GM18517 (cell line): ENCODE measurements at regions not wholly inside any gene's neighbourhood (a gene's known extent, or its start where the extent isn't known, plus 50 kb on each side); places are given as distances from the start of the nearest gene placed in this dataset.
A peak's percentile ranks its signal among the peaks of the same experiment; 100 is the strongest.

Experiments
- ATAC-seq: cut with Tn5 transposase; IDR thresholded peaks from one replicate; pipeline ENCODE4 v1.9.1; 2021; ENCODE audit warnings: mild to moderate bottlenecking, moderate library complexity; ENCODE audit not compliant: unreplicated experiment

DNA sequence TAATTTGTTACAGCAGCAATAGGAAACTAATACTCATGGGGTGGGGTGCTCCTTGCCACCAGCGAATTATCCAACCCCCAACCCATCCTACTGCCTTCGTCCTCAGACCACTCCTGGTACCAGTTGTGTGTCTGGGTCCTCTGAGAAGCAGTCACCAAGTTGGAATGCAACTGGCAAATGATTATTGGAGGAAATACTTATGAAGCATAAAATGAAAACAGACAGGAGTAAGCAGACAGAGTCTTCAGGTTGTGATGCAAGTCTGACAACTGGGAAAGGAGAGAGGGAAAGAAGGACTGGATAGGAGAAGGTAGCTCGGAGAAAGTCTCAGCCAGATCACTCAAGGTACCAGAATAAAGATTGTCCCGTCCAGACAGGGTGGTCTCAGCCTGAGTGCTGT, 181.1 kb upstream of the ARID2 start:
- ATAC-seq = no peak

DNA sequence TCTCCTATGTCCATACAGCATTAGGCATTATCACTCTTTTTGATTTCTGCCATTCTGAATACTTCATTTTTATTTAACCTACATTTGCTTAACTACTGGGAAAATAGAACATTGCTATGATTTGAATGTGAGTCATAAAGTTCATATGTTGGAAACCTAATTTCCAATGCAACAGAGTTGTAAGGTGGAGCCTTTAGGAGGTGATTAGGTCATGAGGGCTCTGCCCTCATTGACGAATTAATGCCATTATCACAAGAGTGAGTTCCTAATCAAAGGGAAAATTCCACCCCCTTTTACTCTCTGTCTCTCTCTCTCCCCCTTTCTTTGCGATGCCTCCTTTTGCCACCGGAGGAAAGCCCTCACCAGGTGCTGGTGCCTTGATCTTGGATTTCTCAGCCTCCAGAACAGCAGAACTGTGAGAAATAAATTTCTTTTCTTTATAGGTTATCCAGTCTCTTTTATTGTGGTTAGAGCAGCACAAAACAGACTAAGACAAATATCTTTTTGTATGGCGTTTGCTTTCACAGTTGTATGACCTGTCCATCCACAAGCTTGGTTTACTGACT, 180.1 kb upstream of the ARID2 start:
- no peak for ATAC-seq

DNA sequence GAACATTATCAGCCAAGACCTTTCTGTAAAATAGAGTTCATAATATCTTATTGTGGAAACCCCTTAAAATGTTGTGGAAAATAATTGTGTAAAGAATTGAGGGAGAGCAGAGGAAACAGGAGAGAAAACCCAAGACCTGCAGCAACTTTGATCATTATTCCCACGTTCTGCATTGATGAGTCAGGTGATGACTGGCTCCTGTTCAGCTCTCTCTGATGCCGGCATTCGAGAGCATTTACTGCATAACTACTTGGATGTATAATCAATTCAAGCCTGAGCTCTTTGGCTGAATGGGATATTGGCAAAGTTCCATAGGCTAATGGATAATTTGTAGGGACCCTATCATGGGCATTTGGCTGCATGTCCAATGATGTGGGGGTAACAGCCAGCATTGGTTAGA, 176.3 kb upstream of the ARID2 start:
- ATAC-seq = no peak

DNA sequence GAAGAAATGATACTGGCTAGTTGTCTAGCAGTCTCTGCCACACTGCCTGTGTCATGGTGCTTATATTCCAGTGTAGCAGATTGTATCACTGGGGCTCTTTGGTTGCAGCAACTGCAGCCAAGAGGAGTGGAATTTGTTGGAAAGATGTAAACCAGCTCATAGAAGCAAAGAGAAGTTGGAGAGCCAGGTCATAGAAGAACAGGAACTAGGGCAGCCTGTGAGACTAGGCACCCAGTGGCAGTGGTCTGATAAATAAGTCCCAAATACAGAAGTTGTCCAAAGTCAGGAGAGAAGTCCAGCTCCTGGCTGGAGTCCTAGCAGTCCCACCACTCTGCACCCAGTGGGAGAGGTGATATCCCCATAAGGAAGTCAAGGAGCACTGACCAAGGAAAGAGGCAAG, 172.5 kb upstream of the ARID2 start:
- no peak for ATAC-seq

DNA sequence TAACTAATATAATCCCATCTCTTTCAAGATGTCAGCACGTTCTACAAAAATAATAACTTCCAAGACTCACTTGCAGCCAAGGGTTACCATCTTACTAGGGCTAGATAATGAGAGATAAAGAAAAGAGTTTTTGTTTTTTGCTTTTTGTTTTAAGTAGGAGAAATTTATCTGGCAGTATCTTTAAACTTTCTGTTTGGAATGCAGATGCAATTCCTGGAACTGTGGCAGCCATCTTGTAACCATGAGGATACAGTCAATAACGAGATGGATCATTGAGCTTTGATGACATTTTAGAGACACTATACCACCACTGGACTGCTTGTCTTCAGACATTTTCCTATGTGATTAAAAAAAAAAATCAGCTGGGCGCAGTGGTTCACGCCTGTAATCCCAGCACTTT, 171.2 kb upstream of the ARID2 start:
- no peak for ATAC-seq

DNA sequence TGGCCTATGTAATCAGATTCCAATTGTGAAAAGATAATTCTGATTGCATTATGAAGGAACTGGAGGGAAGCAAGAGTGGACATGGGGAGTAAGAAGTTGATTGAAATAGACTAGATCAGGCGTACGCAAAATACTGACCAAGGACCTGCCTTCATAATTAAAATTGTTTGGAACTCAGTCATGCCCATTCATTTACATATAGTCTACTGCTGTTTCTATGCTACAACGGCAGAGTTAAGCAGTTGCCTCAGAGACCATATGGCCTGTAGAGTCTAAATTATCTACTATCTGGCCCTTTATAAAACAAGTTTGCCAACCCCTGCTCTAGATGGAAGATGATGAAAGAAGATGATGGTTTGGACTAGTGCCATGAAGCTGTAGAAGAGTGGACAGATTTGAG, 170.0 kb upstream of the ARID2 start:
- ATAC-seq = no peak

DNA sequence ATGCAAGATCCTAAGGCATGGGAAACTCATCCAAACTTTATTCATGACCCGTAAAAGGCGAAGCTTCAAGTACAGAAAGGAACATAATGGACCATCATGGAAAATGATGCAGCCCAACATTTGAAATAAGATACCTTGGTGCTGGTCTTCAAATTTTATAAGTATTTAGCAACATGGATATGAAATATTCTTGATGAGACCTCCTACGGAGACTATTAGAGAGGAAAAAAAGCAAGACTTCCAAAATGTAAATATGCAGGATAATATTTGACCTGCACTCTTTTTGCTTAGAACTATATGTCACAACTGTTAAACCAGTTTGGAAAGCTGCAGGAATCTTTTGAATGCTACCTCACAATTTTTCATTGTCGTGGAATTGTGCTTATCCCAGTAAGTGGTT, 168.8 kb upstream of the ARID2 start:
- no peak for ATAC-seq

DNA sequence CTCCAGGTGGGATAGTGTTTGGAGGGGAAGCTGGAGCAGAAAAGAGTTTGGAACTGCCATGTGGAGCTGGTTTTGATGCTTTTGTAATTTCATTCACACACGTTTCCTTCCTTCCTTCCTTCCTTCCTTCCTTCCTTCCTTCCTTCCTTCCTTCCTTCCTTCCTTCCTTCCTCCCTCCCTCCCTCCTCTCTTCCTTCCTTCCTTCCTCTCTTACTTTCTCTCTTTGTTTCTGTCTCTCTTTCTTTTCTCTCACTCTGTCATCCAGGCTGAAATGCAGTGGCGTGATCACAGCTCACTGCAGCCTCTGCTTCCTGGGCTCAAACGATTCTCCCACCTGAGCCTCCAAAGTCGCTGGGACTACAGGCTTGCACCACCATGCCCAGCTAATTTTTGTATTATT, 168.0 kb upstream of the ARID2 start:
- no peak for ATAC-seq

DNA sequence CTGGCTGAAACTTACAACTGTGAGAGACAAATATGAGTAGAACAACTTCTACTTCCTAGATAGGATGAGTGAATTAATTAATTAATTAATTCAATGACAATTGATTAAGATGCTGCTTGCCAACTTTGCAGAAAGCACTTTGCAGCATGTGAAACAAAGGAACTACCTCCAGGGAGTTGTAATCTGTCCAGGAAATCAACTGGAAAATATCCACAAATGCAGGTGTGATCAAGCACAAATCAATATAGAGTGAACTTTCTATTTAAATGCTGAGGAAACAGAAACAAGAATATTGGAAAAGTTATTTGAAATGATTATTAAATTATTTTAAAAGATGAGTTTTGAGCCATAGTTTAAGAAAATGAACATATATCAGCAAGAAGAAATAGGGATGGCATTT, 163.9 kb upstream of the ARID2 start:
- no peak for ATAC-seq

DNA sequence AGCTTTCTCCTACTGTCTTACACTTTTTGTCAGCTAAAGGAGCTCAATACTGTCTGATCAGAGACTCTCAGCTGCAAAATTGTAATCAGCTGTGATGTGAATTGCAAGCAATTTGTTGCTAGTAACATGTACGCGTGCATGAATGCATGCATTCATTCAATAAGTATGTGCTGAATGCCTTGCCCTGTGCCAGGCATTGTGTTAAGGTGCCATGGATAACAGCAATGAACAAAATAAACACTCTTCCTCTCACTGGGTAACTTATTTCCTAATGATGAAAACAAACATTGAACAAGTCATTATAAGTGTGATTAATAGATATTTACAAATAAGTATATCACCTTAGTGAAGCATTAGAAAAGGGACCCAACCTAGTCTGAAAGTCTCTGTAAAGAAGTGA, 163.2 kb upstream of the ARID2 start:
- no peak for ATAC-seq

DNA sequence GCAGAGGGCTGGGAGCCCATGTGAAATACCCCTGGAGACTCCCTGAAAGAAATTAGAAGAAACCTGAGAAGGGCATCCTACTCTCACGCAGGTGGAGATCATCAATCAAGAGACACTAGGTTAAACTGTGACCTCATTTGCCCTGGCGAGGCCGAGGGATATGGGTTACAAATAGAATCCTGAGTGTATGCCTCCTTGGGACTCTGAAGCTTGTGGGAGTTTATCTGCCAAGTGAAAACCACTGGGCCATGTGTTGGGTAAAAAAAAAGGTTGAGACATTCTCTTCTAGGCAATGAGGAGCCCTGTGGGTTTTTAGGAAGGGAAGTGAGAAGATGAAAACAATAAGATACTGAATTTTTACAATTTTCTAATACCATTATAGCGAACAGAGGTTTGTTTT, 160.7 kb upstream of the ARID2 start:
- ATAC-seq = no peak

DNA sequence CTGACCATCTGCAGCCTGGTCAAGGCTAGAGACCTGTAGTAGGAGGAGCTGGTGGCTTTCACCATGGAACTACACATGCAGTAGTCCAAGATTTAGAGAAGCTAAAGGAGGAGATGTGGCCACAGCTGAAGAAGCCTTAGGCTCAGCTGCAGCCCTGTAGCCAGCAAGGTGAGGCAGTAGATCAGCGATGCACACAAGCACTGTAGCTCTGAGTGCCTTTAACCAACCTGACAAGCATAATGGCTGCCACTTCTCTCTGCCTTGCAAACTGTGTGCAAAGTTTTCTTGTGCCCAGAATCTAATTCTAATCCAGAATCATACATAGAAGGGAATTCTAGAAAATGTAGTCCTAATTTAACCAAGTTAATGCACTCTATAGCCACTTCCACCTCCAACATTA, 159.0 kb upstream of the ARID2 start:
- no peak for ATAC-seq

DNA sequence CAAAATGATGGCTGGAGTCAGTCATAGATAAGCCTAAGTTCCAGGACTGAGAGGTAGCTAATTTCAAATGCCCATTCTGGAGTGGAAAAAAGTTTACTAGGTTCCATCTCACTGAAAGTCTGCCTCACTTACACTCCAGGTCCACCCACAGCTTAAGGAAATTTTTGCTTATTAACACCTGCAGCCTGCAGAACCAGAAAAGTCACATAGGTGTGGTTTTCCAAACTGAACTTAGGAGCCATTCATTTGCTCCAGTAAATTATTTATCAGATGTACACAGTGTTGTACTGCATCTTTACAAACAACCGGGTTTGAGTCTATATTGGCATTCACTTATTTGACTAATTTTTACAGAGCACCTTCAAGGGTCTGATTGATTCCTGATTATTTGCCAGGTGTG, 157.4 kb upstream of the ARID2 start:
- ATAC-seq = no peak

DNA sequence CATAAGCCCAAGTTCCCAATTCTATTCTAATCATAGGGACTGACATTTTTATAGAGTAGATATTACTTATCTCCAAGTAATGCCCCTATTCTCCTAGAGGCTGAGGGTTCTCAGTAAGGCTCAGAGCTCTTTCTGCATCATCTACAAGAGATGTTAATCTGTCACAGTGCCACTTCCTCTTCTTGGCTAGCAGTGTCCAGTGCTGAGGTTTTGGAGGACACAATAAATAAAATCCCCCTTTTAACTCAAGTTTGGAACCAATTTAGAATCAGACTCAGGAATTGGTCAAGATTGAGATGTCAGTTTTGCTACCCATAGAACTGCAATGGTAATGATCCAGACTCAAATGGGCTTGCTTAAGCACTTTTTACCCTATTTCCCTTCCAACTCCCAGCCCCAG, 154.1 kb upstream of the ARID2 start:
- ATAC-seq = no peak

DNA sequence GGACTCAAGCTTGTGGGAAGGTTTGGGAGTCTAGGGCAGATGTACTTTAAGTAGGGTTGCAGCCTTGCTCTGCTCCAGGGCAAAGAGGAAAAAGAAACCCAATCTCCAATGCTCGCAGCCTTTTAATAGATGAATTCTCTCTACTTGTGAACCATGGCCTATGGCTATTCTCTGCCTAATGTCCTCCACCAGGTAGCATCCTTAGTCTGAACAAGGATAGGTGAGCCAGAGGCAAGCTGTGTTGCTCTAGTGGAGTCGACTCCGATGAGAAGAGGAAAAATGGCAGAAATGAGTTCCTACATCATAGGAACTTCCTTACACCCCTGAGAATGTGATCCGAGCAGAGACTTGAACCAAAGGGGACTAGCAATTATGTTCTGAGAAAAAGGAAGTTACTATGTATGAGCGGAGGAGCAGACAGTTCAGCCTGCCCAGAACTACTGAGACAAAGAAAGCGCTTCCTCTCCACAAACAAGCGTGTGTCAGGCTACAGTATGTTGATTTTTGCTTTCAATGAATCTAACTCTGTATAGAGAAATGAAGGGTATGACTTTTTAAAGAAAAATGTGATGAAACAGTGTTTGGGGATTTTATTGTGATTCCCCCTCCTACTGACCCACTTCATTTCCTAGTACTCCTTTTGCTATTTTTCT, 153.6 kb upstream of the ARID2 start:
- ATAC-seq = peak; percentile 66

DNA sequence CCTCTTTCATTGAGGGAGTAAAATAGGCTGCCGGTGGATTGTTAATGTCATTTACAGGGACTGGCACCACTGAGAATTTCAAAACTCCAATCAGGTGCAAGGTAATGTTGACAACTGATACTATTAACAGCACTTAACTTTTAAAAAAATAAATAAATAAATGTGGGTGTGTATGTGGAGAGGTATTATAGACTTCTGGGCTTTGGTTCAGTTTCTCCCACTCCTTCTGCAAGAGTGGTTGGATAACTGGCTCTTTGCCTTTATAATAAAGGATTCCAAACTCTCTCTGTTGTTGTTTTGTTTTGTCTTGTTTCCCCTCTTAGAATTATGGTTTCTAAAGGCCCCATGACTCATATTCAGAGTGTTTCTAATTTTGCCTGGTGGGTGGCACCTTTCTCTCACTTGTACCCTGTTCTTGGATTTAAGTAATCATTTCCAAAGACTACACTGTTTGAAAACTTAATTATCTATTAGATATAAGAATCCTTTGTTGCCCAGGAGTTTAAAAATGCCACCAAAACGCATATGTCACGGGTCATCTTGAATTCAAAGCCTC, 151.6 kb upstream of the ARID2 start:
- ATAC-seq = no peak

DNA sequence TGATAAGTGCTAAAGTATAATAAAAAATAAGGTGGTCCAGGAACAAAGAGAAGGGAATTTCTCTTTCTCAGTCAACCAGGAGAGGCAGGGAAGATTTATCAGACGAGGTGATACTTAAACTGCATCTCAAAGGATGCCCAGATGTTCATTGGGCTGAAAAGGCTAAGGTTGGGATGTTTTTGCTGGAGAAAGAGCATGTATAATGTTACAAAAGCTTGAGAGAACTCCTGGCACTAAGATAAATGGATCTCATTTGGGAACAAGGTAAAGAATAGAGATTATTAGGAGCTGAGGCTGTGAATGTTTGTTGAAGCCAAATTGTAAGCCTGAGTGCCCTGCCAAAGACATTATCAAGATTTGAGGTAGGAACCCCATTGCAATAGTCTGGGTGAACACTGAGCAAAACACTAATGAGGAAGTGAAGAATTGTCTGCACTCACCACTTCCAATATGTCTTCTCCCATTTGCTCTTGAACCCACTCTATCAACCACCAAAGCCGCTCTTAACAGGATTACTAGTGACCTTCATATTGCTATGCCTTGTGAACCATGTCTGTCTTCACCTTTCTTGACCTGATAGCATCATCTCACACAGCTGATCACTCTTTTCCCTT, 149.0 kb upstream of the ARID2 start:
- no peak for ATAC-seq

DNA sequence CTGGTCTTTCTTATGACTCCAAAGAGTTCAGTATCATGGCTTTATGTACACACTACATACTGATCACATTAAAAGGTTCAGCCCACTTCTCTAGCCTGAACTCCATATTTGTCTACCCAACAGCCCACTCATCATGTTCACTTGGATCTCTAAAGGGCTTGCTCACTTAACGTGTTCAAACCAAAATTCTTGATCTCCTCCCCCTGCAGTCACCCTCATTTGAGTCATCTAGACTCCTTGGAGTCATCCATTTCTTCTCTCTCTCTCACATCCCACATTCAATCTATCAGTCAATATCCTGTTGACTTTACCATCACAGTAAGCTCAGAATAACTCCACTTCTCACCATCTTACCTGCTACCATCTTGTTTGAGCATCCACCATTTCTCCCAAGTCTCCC, 148.4 kb upstream of the ARID2 start:
- ATAC-seq = no peak

DNA sequence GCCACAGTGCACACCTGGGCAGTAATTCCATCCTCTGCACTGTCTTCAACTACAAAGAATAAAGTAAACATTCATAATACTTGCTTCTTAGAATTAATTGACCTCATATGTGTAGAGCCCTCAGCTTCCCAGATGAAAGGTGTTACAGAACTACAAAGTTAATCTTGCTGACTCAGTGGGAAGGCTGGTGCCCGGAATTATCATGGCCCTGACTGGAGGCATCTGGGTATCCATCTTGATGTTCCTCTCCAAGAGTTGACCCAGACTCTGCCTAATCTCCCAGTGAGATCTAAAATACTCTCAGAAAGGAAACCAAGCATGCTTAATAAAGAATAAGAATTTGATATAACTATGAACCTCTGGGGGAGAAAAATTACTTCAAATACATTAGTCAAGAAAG, 147.0 kb upstream of the ARID2 start:
- no peak for ATAC-seq

DNA sequence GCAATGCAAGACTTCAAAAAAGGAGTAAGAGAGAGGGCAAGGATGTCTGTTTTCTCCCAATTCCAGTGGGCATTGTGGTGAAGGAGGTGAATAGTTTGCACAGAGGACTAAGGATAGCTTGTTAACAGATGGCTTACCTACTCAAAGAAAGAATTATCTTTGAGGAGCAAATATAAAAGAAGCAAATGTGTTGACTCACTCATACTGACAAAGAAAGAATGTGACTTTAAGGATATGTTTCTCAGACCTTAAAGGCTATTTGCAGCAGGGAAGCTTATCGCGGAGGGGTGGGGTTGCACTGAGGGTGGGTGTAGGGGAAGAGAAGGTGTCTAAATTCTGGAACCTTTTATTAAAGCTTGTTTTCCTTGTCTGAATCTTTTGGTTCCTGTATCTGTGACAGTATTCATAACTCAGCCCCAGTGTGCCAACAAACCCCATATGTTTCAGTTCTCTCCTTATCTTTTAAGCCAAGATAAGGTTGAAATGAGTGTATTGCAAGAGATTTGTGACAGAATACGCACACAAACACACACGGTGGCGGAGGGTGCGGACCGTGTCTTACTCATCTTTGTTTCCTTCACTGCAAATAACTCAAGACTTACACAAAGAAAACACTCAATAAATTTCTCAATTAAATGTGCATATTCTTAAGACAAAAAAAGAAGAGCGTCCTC, 146.4 kb upstream of the ARID2 start:
- ATAC-seq = no peak

DNA sequence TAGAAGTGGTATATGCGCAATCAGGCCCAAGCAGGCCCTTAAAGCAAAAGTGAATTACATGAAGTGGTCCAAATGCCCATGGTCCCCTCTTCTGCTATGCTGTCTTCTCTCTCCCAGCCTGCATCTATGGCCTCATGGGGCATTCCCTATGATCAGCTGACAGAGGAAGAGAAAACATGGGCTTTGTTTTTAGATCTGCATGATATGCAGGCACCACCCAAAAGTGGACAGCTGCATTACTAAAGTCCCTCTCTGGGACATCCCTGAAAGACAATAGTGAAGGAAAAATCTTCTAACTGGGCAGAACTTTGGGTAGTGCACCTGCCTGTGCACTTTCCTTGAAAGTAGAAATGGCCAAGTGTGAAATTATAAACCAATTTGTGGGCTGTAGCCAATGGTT, 145.2 kb upstream of the ARID2 start:
- ATAC-seq = no peak
